Muscle layer of duodenum (tissue), 2 donors: ENCODE measurements at regions not wholly inside any gene's neighbourhood (a gene's known extent, or its start where the extent isn't known, plus 50 kb on each side); places are given as distances from the start of the nearest gene placed in this dataset.

Experiments used
- H3K27ac ChIP-seq: one replicate; pipeline ENCODE4 v1.7.0; 2013; ENCODE audit warnings: mild to moderate bottlenecking, low read length
- H3K27me3 ChIP-seq: one replicate; pipeline ENCODE4 v1.7.0; 2013; ENCODE audit warnings: low read depth, mild to moderate bottlenecking, control low read depth, low read length
- H3K36me3 ChIP-seq, 2 donors: one replicate each; pipeline ENCODE4 v1.7.0; 2013; ENCODE audit warnings: low read length in 2 of 2, control low read depth in 1 of 2, mild to moderate bottlenecking in 1 of 2; ENCODE audit not compliant: insufficient read depth in 2 of 2, control insufficient read depth in 1 of 2
- H3K4me1 ChIP-seq, 2 donors: one replicate each; pipeline ENCODE4 v1.7.0; 2013; ENCODE audit warnings: low read length in 2 of 2, mild to moderate bottlenecking in 2 of 2, control low read depth in 1 of 2, moderate library complexity in 1 of 2; ENCODE audit not compliant: insufficient read depth in 2 of 2, control insufficient read depth in 1 of 2
- H3K4me3 ChIP-seq, 2 donors: one replicate each; pipeline ENCODE4 v1.7.0; 2013; ENCODE audit warnings: low read length in 2 of 2, low read depth in 1 of 2, mild to moderate bottlenecking in 1 of 2
- H3K9me3 ChIP-seq, 2 donors: one replicate each; pipeline ENCODE4 v1.7.0; 2013; ENCODE audit warnings: low read length in 2 of 2, control low read depth in 1 of 2, mild to moderate bottlenecking in 1 of 2; ENCODE audit not compliant: control insufficient read depth in 1 of 2
- donor health status: healthy.

- Histone ChIP-seq H3K27me3 (no peaks in the 10 kb centered on the region), H3K36me3 (no peaks in the 10 kb centered on the region), H3K9me3 (no peaks in the 10 kb centered on the region), H3K4me1 (no peaks in the 10 kb centered on the region), H3K4me3 (no peak overlapping the region), H3K27ac (no peak overlapping the region)
Measured at GRCh38 chr21:25422610-25423608, 184.4 kb downstream of the MRPL39 start.

- no peaks in the 10 kb centered on the region for H3K36me3 ChIP-seq
- no peak overlapping the region for H3K4me3 ChIP-seq
- no peaks in the 10 kb centered on the region for H3K27me3 ChIP-seq
- no peaks in the 10 kb centered on the region for H3K9me3 ChIP-seq
- H3K27ac ChIP-seq, result no peak overlapping the region
- H3K4me1 ChIP-seq, result no peaks in the 10 kb centered on the region
Measured at GRCh38 chr21:25421321-25422028, 185.8 kb downstream of the MRPL39 start.

GRCh38 chr21:25420831-25421230, 186.4 kb downstream of the MRPL39 start:
- Histone ChIP-seq H3K27me3 (no peaks in the 10 kb centered on the region), H3K36me3 (no peaks in the 10 kb centered on the region), H3K4me3 (no peak overlapping the region), H3K9me3 (no peaks in the 10 kb centered on the region), H3K27ac (no peak overlapping the region), H3K4me1 (no peaks in the 10 kb centered on the region)

GRCh38 chr21:25416669-25417068, 190.6 kb downstream of the MRPL39 start:
- Histone ChIP-seq H3K4me1 (no peaks in the 10 kb centered on the region), H3K27me3 (no peaks in the 10 kb centered on the region), H3K27ac (no peak overlapping the region), H3K4me3 (no peak overlapping the region), H3K36me3 (no peaks in the 10 kb centered on the region), H3K9me3 (peaks cover 0 to 7% of the 10 kb centered on the region in 2 donors)

GRCh38 chr21:25412100-25412499, 195.2 kb downstream of the MRPL39 start:
- Histone ChIP-seq H3K4me3 (no peak overlapping the region), H3K27ac (no peak overlapping the region), H3K36me3 (no peaks in the 10 kb centered on the region), H3K9me3 (peaks cover 0 to 7% of the 10 kb centered on the region in 2 donors), H3K4me1 (no peaks in the 10 kb centered on the region), H3K27me3 (no peaks in the 10 kb centered on the region)

GRCh38 chr21:25409978-25410377, 197.3 kb downstream of the MRPL39 start:
- H3K9me3 ChIP-seq, result peaks cover 0 to 7% of the 10 kb centered on the region in 2 donors
- no peak overlapping the region for H3K27ac ChIP-seq
- H3K27me3 ChIP-seq, result no peaks in the 10 kb centered on the region
- H3K36me3 ChIP-seq, result no peaks in the 10 kb centered on the region
- no peak overlapping the region for H3K4me3 ChIP-seq
- no peaks in the 10 kb centered on the region for H3K4me1 ChIP-seq

GRCh38 chr21:25408666-25409065, 198.6 kb downstream of the MRPL39 start:
- H3K27ac ChIP-seq, result no peak overlapping the region
- no peak overlapping the region for H3K4me3 ChIP-seq
- H3K9me3 ChIP-seq, result no peaks in the 10 kb centered on the region
- no peaks in the 10 kb centered on the region for H3K4me1 ChIP-seq
- no peaks in the 10 kb centered on the region for H3K27me3 ChIP-seq
- no peaks in the 10 kb centered on the region for H3K36me3 ChIP-seq

GRCh38 chr21:25406887-25407579, 200.2 kb downstream of the MRPL39 start:
- Histone ChIP-seq H3K4me3 (no peak overlapping the region), H3K36me3 (no peaks in the 10 kb centered on the region), H3K27me3 (no peaks in the 10 kb centered on the region), H3K4me1 (no peaks in the 10 kb centered on the region), H3K27ac (no peak overlapping the region), H3K9me3 (no peaks in the 10 kb centered on the region)

- no peak overlapping the region for H3K27ac ChIP-seq
- H3K36me3 ChIP-seq, result no peaks in the 10 kb centered on the region
- H3K27me3 ChIP-seq, result no peaks in the 10 kb centered on the region
- H3K4me1 ChIP-seq, result no peaks in the 10 kb centered on the region
- no peaks in the 10 kb centered on the region for H3K9me3 ChIP-seq
- H3K4me3 ChIP-seq, result no peak overlapping the region
Measured at GRCh38 chr21:25405984-25406383, 201.3 kb downstream of the MRPL39 start.

GRCh38 chr21:25402134-25402961, 204.9 kb downstream of the MRPL39 start:
- no peaks in the 10 kb centered on the region for H3K4me1 ChIP-seq
- H3K36me3 ChIP-seq, result no peaks in the 10 kb centered on the region
- no peaks in the 10 kb centered on the region for H3K9me3 ChIP-seq
- H3K27me3 ChIP-seq, result no peaks in the 10 kb centered on the region
- H3K27ac ChIP-seq, result no peak overlapping the region
- no peak overlapping the region for H3K4me3 ChIP-seq
